ENCODE measurements at regions not wholly inside any gene's neighbourhood (a gene's known extent, or its start where the extent isn't known, plus 50 kb on each side); places are given as distances from the start of the nearest gene placed in this dataset.

- no peaks in the 10 kb centered on the region for H3K9me2 ChIP-seq (replicated peaks; ENCODE audit: insufficient read depth, low read length)
- no peak overlapping the region for H3K4me2 ChIP-seq (ENCODE audit: low read depth, low read length)
- no peak overlapping the region for H3K4me3 ChIP-seq (ENCODE audit: low read length)
- no peaks in the 10 kb centered on the region for H3K4me1 ChIP-seq (ENCODE audit: low read length)
- no peaks in the 10 kb centered on the region for H3K9me3 ChIP-seq (replicated peaks; ENCODE audit: insufficient read depth, low read length)
- no peaks in the 10 kb centered on the region for H4K20me1 ChIP-seq (ENCODE audit: insufficient read depth, low read length)
- TF ChIP-seq EZH2phosphoT487 (IDR thresholded peaks at IDR 0.05; ENCODE audit: low read length) (no peak), CTCF (IDR thresholded peaks at IDR 0.05; ENCODE audit: low read length) (no peak), EZH2 (optimal IDR thresholded peaks at IDR 0.05; ENCODE audit: low read depth, low read length) (no peak)
- no peaks in the 10 kb centered on the region for H3F3A ChIP-seq (ENCODE audit: insufficient read depth, low read length)
- H2AFZ ChIP-seq (ENCODE audit: low read length), result no peak overlapping the region
- no peak overlapping the region for H3K27ac ChIP-seq (ENCODE audit: low read length)
- H3K36me3 ChIP-seq (replicated peaks; ENCODE audit: insufficient read depth, low read length), result no peaks in the 10 kb centered on the region
- H3K27me3 ChIP-seq (replicated peaks; ENCODE audit: insufficient read depth, low read length), result no peaks in the 10 kb centered on the region
- DNase-seq, result no peak
- no peaks in the 10 kb centered on the region for H3K79me2 ChIP-seq (ENCODE audit: low read length)
- H3K9ac ChIP-seq (ENCODE audit: low read length), result no peak overlapping the region
These were observed 117.7 kb upstream of the RCN1 start for GRCh38 chr11:31973172-31973571.

- Histone ChIP-seq H3K4me3 (ENCODE audit: low read length) (no peak overlapping the region), H2AFZ (ENCODE audit: low read length) (no peak overlapping the region), H4K20me1 (ENCODE audit: insufficient read depth, low read length) (no peaks in the 10 kb centered on the region), H3K36me3 (replicated peaks; ENCODE audit: insufficient read depth, low read length) (no peaks in the 10 kb centered on the region), H3K4me2 (ENCODE audit: low read depth, low read length) (no peak overlapping the region), H3K27me3 (replicated peaks; ENCODE audit: insufficient read depth, low read length) (no peaks in the 10 kb centered on the region), H3K9me3 (replicated peaks; ENCODE audit: insufficient read depth, low read length) (no peaks in the 10 kb centered on the region), H3K79me2 (ENCODE audit: low read length) (no peaks in the 10 kb centered on the region), H3K9ac (ENCODE audit: low read length) (no peak overlapping the region), H3K4me1 (ENCODE audit: low read length) (no peaks in the 10 kb centered on the region), H3F3A (ENCODE audit: insufficient read depth, low read length) (no peaks in the 10 kb centered on the region), H3K9me2 (replicated peaks; ENCODE audit: insufficient read depth, low read length) (no peaks in the 10 kb centered on the region), H3K27ac (ENCODE audit: low read length) (no peak overlapping the region)
- TF ChIP-seq EZH2 (optimal IDR thresholded peaks at IDR 0.05; ENCODE audit: low read depth, low read length) (no peak), EZH2phosphoT487 (IDR thresholded peaks at IDR 0.05; ENCODE audit: low read length) (no peak), CTCF (IDR thresholded peaks at IDR 0.05; ENCODE audit: low read length) (no peak)
- DNase-seq, result no peak
These were observed 118.3 kb upstream of the RCN1 start for GRCh38 chr11:31972623-31973022.

GRCh38 chr11:31969359-31969702 lies 121.5 kb upstream of the RCN1 start:
- Histone ChIP-seq H3K4me2 (ENCODE audit: low read depth, low read length) (no peak overlapping the region), H3K27ac (ENCODE audit: low read length) (no peak overlapping the region), H3K27me3 (replicated peaks; ENCODE audit: insufficient read depth, low read length) (no peaks in the 10 kb centered on the region), H3K79me2 (ENCODE audit: low read length) (no peaks in the 10 kb centered on the region), H3K9me2 (replicated peaks; ENCODE audit: insufficient read depth, low read length) (no peaks in the 10 kb centered on the region), H4K20me1 (ENCODE audit: insufficient read depth, low read length) (no peaks in the 10 kb centered on the region), H3K4me3 (ENCODE audit: low read length) (no peak overlapping the region), H3F3A (ENCODE audit: insufficient read depth, low read length) (no peaks in the 10 kb centered on the region), H2AFZ (ENCODE audit: low read length) (no peak overlapping the region), H3K9ac (ENCODE audit: low read length) (no peak overlapping the region), H3K36me3 (replicated peaks; ENCODE audit: insufficient read depth, low read length) (no peaks in the 10 kb centered on the region), H3K4me1 (ENCODE audit: low read length) (no peaks in the 10 kb centered on the region), H3K9me3 (replicated peaks; ENCODE audit: insufficient read depth, low read length) (no peaks in the 10 kb centered on the region)
- TF ChIP-seq EZH2 (optimal IDR thresholded peaks at IDR 0.05; ENCODE audit: low read depth, low read length) (no peak), EZH2phosphoT487 (IDR thresholded peaks at IDR 0.05; ENCODE audit: low read length) (no peak), CTCF (IDR thresholded peaks at IDR 0.05; ENCODE audit: low read length) (no peak)
- DNase-seq, result no peak

Measured in MM.1S (cell line).